GM21381 (cell line): ENCODE measurements at regions not wholly inside any gene's neighbourhood (a gene's known extent, or its start where the extent isn't known, plus 50 kb on each side); places are given as distances from the start of the nearest gene placed in this dataset.

Experiments used
- ATAC-seq: cut with Tn5 transposase; IDR thresholded peaks from one replicate; pipeline ENCODE4 v1.9.1; 2021; ENCODE audit warnings: mild to moderate bottlenecking, moderate library complexity; ENCODE audit not compliant: unreplicated experiment

DNA sequence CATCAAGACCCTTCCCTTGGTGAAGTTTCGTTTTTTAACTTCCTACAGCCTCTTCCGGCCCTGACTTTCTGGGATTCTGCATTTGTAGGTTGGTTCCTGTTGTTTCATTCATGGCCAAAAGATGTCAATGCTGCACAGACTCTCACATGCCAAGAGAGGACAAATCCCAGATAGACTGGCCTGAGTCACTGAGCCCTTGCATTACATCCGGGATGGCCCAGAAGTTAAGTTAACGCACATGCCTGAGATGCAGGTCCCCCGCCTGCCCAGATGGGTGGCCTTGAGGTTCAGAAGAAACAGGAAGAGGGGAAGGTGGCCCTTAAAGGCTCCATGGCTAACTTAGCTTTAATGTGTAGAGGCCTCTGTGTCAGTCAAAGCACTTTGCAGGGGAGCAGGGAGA is 51.6 kb upstream of the SRGAP3 start:
- no peak for ATAC-seq

DNA sequence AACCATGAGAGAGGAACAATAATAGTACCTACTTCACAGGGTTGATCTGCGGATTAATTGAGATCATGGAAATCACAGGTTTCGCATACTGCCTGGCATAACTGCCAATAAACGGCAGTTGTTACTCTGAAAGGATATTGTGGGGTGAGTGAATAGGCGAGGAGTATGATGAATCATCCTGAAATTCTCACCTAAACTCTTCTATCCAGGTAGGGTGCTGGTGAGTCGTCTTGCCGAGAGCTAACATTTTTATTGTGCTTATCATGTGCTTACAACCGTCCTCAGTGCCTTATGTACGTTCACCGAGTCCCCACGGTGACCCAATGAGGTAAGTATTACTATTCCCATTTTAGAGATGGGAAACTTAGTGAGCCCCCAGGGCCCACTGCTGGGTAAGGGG is 52.4 kb upstream of the SRGAP3 start:
- no peak for ATAC-seq

DNA sequence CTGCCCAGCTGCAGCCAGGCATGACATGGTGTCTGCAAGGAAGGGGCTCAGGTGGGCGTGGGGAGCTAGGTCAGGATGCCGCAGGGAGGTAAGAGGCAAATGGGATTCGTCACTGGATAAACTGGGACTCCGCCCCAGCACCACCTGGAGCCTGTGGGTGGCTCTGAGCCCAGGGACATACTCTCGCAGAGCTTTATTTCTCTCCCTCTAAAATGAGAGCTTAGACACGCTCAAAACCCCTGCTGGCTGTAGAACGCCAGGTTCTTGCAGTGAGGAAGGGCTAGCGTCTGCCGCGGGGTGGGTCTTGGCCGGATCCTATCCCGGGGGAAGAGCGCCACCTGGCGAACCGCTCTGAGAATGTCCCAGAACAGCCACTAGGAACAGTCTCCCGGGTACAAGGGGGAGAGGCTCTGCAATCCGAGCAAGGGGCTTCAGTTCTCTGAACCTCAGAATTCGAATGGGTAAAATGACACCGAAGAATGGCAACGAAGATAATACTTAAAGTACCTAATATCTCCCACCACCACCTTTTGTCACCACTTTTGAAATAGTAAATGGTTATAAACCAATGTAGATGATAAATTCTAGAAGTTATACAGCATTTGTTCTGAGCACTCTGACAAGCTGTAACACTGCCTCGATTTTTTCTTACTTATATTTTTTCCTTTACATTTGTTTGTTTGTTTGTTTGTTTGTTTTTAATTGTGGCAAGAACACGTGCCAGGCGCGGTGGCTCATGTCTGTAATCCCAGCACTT is 53.2 kb upstream of the SRGAP3 start:
- ATAC-seq = peak; percentile 91

DNA sequence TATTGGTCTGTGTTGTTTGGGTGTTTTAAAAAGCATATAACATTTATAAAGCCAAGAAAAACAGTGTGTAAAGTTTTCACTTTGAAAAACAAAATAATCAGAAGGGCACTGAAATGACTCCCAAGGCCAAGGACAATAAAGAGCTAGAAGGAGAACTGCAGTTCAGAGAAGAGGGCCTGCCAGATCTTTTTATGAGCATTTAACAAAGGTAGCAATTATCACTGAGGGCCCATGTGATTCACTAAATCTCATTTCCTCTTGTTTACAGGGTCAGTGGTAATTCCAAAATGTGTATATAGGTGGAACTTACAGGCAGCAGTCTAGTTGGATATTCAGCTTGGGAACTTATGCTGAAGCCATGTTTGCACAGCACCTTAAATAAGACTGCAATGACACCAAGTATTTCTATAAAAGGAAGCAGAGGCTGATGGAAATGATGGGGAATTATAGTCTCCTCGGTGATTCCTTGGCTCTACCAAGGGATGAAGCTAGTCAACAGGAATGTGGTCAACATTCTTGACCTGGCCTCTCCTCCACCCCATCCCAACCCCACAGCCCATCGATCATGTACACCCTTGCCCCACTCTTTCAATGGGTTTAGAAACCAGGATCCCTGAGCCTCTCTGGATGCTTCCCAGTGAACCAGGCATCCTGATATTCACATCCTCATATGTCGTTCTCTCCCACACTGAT is 54.4 kb upstream of the THUMPD3 start:
- no peak for ATAC-seq

DNA sequence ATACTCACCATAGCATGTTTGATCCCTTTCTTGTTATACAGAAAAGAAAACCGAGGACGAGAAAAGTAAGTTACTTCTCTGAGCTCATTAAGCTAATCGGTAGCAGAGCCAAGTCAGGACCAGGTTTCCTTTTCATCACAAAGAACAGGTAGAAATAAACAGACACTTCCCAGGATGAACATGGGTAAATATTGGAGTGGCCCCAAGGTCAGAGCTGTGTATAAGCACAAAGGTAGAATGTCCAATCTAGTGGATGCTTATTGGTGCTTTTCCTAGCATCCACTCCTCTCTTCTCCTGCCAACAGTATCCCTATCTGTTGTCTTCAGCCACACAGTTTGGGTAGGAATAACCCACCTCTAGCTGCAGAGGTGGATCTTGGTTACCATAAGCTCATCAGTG is 52.8 kb upstream of the THUMPD3 start:
- ATAC-seq = no peak

DNA sequence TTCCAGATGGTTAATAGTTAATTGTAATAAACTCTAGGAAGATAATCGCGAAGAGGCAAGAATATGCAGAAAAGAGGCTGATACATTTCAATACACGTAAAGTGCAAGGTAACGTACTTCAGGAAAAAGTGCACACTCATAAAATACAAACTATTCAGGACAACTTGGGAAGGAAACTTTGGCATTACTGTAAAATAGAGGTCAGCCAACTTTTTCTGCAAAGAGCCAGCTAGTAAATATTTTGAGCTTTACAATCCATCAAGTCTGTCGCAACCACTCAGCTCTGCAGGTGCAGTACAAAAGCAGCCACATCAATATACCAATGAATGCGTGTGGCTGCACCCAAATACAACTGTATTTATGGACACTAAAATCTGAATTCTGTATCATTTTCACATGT is 51.6 kb upstream of the THUMPD3 start:
- no peak for ATAC-seq
